Testis (tissue), 2 donors: ENCODE measurements at regions not wholly inside any gene's neighbourhood (a gene's known extent, or its start where the extent isn't known, plus 50 kb on each side); places are given as distances from the start of the nearest gene placed in this dataset.

Experiments used
- POLR2A ChIP-seq: fragments of 450-650 bp; IDR thresholded peaks from one replicate; pipeline ENCODE4 v1.6.1; 2017; ENCODE audit warnings: antibody characterized with exemption, mild to moderate bottlenecking, moderate library complexity
- TF ChIP-seq, protein P1 (sequence below), 3 experiments: fragments of 450-650 bp in 2 of 3; fragments of 200-600 bp in 1 of 3; sonication (generic) in 1 of 3; IDR thresholded peaks; one replicate each; pipeline ENCODE4 v1.5.1; 2016 to 2019; ENCODE audit warnings: antibody characterized with exemption in 3 of 3, mild to moderate bottlenecking in 2 of 3, moderate library complexity in 1 of 3

DNA sequence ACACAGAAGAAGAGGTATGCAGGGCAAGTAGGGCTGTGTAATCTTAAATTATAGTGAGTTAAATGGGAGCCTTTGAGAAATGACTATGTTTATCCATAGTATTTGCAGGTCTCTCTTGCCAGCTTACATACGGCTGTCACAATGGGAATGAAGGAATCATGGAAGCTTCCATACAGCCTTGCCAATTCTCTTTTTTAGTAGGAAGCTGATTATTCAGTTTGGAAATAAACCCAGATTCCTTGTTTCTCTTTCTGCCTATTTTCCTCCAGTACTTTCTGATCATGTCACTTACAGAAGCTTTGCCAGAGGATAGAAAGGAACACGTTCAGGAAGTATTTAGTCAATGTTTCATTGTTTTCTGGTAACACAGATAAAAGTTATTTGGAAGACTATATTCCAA, 217.4 kb upstream of the DIO2 start:
- TF ChIP-seq, protein P1, sequence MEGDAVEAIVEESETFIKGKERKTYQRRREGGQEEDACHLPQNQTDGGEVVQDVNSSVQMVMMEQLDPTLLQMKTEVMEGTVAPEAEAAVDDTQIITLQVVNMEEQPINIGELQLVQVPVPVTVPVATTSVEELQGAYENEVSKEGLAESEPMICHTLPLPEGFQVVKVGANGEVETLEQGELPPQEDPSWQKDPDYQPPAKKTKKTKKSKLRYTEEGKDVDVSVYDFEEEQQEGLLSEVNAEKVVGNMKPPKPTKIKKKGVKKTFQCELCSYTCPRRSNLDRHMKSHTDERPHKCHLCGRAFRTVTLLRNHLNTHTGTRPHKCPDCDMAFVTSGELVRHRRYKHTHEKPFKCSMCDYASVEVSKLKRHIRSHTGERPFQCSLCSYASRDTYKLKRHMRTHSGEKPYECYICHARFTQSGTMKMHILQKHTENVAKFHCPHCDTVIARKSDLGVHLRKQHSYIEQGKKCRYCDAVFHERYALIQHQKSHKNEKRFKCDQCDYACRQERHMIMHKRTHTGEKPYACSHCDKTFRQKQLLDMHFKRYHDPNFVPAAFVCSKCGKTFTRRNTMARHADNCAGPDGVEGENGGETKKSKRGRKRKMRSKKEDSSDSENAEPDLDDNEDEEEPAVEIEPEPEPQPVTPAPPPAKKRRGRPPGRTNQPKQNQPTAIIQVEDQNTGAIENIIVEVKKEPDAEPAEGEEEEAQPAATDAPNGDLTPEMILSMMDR (IDR thresholded peaks at IDR 0.05): no peak
- TF ChIP-seq POLR2A: no peak
